GM10266 (cell line): ENCODE measurements at regions not wholly inside any gene's neighbourhood (a gene's known extent, or its start where the extent isn't known, plus 50 kb on each side); places are given as distances from the start of the nearest gene placed in this dataset.

Experiments
- DNase-seq: peaks from one replicate; pipeline ENCODE4 v3.0.0; 2012; ENCODE audit errors: extremely low spot score
- TF ChIP-seq, protein P1 (sequence below): IDR thresholded peaks from 2 replicates; pipeline ENCODE4 v1.5.1; 2012; ENCODE audit warnings: mild to moderate bottlenecking, low read depth; ENCODE audit not compliant: control insufficient read depth, insufficient read depth; ENCODE audit errors: missing control alignments

- TF ChIP-seq, protein P1, sequence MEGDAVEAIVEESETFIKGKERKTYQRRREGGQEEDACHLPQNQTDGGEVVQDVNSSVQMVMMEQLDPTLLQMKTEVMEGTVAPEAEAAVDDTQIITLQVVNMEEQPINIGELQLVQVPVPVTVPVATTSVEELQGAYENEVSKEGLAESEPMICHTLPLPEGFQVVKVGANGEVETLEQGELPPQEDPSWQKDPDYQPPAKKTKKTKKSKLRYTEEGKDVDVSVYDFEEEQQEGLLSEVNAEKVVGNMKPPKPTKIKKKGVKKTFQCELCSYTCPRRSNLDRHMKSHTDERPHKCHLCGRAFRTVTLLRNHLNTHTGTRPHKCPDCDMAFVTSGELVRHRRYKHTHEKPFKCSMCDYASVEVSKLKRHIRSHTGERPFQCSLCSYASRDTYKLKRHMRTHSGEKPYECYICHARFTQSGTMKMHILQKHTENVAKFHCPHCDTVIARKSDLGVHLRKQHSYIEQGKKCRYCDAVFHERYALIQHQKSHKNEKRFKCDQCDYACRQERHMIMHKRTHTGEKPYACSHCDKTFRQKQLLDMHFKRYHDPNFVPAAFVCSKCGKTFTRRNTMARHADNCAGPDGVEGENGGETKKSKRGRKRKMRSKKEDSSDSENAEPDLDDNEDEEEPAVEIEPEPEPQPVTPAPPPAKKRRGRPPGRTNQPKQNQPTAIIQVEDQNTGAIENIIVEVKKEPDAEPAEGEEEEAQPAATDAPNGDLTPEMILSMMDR, result no peak
Observed at GRCh38 chr2:121994238-121995206, 239.1 kb downstream of the TSN start.

GRCh38 chr2:121998751-121999150 lies 243.3 kb downstream of the TSN start:
- TF ChIP-seq, protein P1, result no peak
- DNase-seq, result no peak

More at GRCh38 chr2:121994238-121995206, 239.1 kb downstream of the TSN start:
- DNase-seq, result no peak

GRCh38 chr2:121999264-121999663 lies 243.8 kb downstream of the TSN start:
- no peak for DNase-seq
- TF ChIP-seq, protein P1, result no peak

- DNase-seq, result no peak
- TF ChIP-seq, protein P1, result no peak
Observed at GRCh38 chr2:122000556-122001340, 245.3 kb downstream of the TSN start.

GRCh38 chr2:122001441-122001874 lies 246.0 kb downstream of the TSN start:
- DNase-seq, result no peak
- TF ChIP-seq, protein P1, result no peak

- TF ChIP-seq, protein P1, result no peak
- no peak for DNase-seq
Observed at GRCh38 chr2:122003196-122003940, 247.9 kb downstream of the TSN start.
